Myocyte (in vitro differentiated cells): ENCODE measurements at regions not wholly inside any gene's neighbourhood (a gene's known extent, or its start where the extent isn't known, plus 50 kb on each side); places are given as distances from the start of the nearest gene placed in this dataset.

Experiments
- DNase-seq: peaks from one replicate; pipeline ENCODE4 v3.0.0-alpha.2; 2012; ENCODE audit warnings: low read depth

GRCh38 chr3:141669434-141669833 is 68.7 kb upstream of the RNF7 start:
- DNase-seq = no peak

DNA sequence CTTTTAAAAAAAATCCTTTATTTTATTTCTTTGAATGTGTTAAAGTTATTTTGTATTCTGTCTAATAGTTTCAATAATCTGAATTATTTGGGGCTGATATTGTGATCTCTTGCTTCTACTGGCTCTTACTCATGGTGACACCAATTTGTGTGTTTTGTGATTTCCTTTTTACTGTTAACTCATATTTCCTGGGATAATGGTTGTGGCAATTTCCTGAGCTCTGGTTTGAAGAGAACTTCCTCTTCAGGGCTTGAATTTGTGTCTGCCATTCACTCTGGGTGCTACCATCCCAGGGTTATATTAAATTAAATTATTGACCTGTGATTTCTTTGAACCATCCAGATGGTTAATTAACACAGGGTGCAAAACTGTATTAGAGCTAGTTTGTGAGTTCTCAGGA is 60.4 kb upstream of the RNF7 start:
- DNase-seq = no peak

- DNase-seq = peak; percentile 45
These were observed 57.3 kb upstream of the RNF7 start for GRCh38 chr3:141680620-141681389.

DNA sequence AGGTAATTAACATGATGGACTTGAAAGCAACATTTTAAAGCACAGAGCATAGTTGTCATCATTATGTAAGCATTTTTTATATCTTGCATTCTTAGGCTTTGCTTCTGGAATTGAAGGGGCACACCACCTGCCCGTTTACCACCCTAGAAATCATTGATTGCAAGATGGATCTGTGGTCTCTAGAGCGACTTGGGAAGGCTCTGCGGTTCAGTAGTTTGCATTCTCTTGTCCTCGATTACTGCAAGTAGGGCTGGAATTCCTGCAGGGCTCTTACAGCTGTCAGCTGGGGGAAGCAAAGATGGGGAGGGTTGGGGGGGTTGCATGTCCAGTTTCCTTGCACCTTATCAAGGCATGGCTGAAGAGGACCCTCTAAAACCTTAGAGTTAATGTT is 56.7 kb upstream of the RNF7 start:
- DNase-seq = peak; percentile 47

- DNase-seq = no peak
These were observed 56.1 kb upstream of the RNF7 start for GRCh38 chr3:141682007-141682406.

DNA sequence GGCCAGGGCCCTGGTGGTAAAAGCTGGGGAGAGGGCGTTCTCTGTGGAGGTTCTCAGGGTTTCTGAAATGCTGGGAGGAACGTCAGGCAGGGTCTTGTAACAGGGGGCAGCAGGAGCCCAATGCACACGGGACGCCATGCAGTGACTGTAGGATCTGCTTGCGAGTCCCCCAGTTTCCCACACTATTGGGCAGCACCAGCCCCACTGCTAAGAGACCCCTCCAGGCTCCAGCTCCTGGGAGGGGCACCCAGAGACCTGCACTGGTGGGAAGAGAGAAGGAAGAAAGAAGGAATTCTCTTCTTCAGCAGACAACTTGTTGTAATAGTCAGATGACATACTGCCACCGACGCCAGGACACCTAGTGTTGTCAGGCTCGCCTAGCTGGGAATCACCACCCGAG is 55.2 kb upstream of the RNF7 start:
- DNase-seq = no peak

DNA sequence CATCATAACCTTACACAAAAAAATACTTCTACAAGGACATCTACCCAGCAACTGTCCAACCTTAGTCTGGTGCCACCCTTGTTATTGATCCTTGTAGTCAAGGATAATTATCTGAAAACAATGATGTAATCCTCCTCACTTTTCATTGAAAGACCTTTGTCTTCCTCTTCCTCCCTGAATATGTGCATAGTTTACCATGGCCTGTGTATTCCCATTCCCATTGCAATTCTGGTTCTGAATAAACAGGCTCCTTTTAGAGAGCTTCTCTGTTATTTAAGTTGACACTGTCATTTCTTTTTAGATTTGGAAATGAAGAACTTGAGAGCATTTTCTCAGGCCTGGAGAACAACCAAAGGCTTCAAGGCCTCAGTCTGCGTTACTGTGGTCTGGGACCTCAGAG is 53.3 kb upstream of the RNF7 start:
- DNase-seq = no peak

GRCh38 chr3:141686466-141687291 is 51.4 kb upstream of the RNF7 start:
- peak; percentile 98 for DNase-seq
